B cell (primary cell): ENCODE measurements at regions not wholly inside any gene's neighbourhood (a gene's known extent, or its start where the extent isn't known, plus 50 kb on each side); places are given as distances from the start of the nearest gene placed in this dataset.

ENCODE experiments used
- ATAC-seq: fragments of 200-7000 bp; cut with Tn5 transposase; one replicate; pipeline ENCODE4 v1.10.0; 2021; ENCODE audit warnings: low read depth, mild to moderate bottlenecking, moderate number of reproducible peaks, moderate library complexity
- CTCF ChIA-PET: fragments of 350-600 bp; sonication (Branson Sonifier 250); formaldehyde crosslinking; loops from one replicate; lab custom pipeline; 2021; ENCODE audit warnings: antibody characterized with exemption, inconsistent platforms; lab: Charles Lee
- POLR2A ChIA-PET: fragments of 350-600 bp; sonication (Branson Sonifier 250); formaldehyde crosslinking; loops from one replicate; lab custom pipeline; 2021; ENCODE audit warnings: antibody characterized with exemption; lab: Charles Lee
- DNase-seq: peaks from one replicate; pipeline ENCODE4 v3.0.0; 2013
- H2AFZ ChIP-seq: 2 replicates; pipeline ENCODE4 v1.6.1; 2012; ENCODE audit warnings: mild to moderate bottlenecking, low read depth, low read length; ENCODE audit not compliant: insufficient read depth, poor library complexity, severe bottlenecking
- H3K27ac ChIP-seq, 2 donors: 1 replicate in 1 of 2; 2 replicates in 1 of 2; pipeline ENCODE4 v1.5.1; 2012 to 2013; ENCODE audit warnings: low read length in 2 of 2, mild to moderate bottlenecking in 2 of 2, moderate library complexity in 1 of 2
- H3K27me3 ChIP-seq, 4 experiments: fragments of 200-600 bp in 1 of 4; sonication (generic) in 1 of 4; replicated peaks in 1 of 4; 1 replicate in 2 of 4; 2 replicates in 2 of 4; pipeline versions ENCODE4 v1.6.1 to v1.7.0; 2013 to 2016; ENCODE audit warnings: low read length in 3 of 4, mild to moderate bottlenecking in 2 of 4, mixed read lengths in 1 of 4, moderate library complexity in 1 of 4; ENCODE audit not compliant: insufficient read depth in 4 of 4, control insufficient read depth in 3 of 4; ENCODE audit errors: control extremely low read depth in 1 of 4
- H3K36me3 ChIP-seq, 2 experiments: replicated peaks in 1 of 2; 1 replicate in 1 of 2; 2 replicates in 1 of 2; pipeline versions ENCODE4 v1.6.1 to v1.7.1; 2013; ENCODE audit warnings: low read length in 1 of 2; ENCODE audit not compliant: insufficient read depth in 2 of 2, control insufficient read depth in 1 of 2; ENCODE audit errors: control extremely low read depth in 1 of 2, extremely low read depth in 1 of 2
- H3K4me1 ChIP-seq, 2 donors: fragments of 200-600 bp in 1 of 2; sonication (generic) in 1 of 2; 1 replicate in 1 of 2; 2 replicates in 1 of 2; pipeline versions ENCODE4 v1.5.1 to v1.6.1; 2013 to 2017; ENCODE audit warnings: low read length in 2 of 2; ENCODE audit not compliant: control insufficient read depth in 2 of 2, insufficient read depth in 2 of 2
- H3K4me2 ChIP-seq: replicated peaks from 2 replicates; pipeline ENCODE3; 2012; ENCODE audit warnings: mild to moderate bottlenecking, low read depth, low read length; ENCODE audit not compliant: poor library complexity, severe bottlenecking
- H3K4me3 ChIP-seq, 5 experiments: fragments of 200-600 bp in 1 of 5; sonication (generic) in 1 of 5; 1 replicate in 3 of 5; 2 replicates in 2 of 5; pipeline versions ENCODE4 v1.5.1 to v1.7.0; 2011 to 2016; ENCODE audit warnings: low read length in 4 of 5, mild to moderate bottlenecking in 4 of 5, low read depth in 2 of 5, control low read depth in 1 of 5, moderate library complexity in 1 of 5; ENCODE audit not compliant: insufficient read depth in 1 of 5; ENCODE audit errors: control extremely low read depth in 1 of 5, extremely low read depth in 1 of 5
- H3K79me2 ChIP-seq: fragments of 200-600 bp; sonication (generic); one replicate; pipeline ENCODE4 v1.6.0; 2016; ENCODE audit warnings: low read length; ENCODE audit not compliant: control insufficient read depth, insufficient read depth
- H3K9ac ChIP-seq: fragments of 200-600 bp; sonication (generic); 2 replicates; pipeline ENCODE4 v1.6.1; 2017; ENCODE audit warnings: mild to moderate bottlenecking, low read length, moderate library complexity
- H3K9me3 ChIP-seq, 3 donors: one replicate each; pipeline versions ENCODE4 v1.6.1 to v1.7.1; 2013; ENCODE audit warnings: low read length in 2 of 3; ENCODE audit not compliant: control insufficient read depth in 2 of 3, insufficient read depth in 1 of 3; ENCODE audit errors: control extremely low read depth in 1 of 3
- H4K20me1 ChIP-seq: 2 replicates; pipeline ENCODE4 v1.6.0; 2012; ENCODE audit warnings: mild to moderate bottlenecking, low read length; ENCODE audit not compliant: insufficient read depth, control insufficient read depth, poor library complexity, severe bottlenecking
- H3K27ac Mint-ChIP-seq: one replicate; pipeline ENCODE4 v1.8.0; 2021; ENCODE audit warnings: mixed read lengths
- H3K27me3 Mint-ChIP-seq: one replicate; pipeline ENCODE4 v1.8.0; 2021; ENCODE audit warnings: mixed read lengths
- H3K4me1 Mint-ChIP-seq: one replicate; pipeline ENCODE4 v1.8.0; 2021; ENCODE audit warnings: mixed read lengths
- H3K4me3 Mint-ChIP-seq: one replicate; pipeline ENCODE4 v1.8.0; 2021; ENCODE audit warnings: mixed read lengths
- H3K9me3 Mint-ChIP-seq: one replicate; pipeline ENCODE4 v1.8.0; 2022; ENCODE audit warnings: mixed read lengths; ENCODE audit not compliant: insufficient read depth
- CTCF ChIP-seq: fragments of 200-600 bp; IDR thresholded peaks from one replicate; pipeline ENCODE4 v1.8.0; 2022; ENCODE audit warnings: antibody characterized with exemption, mild to moderate bottlenecking
- EZH2 ChIP-seq: IDR thresholded peaks from 2 replicates; pipeline ENCODE4 v1.6.1; 2012; ENCODE audit warnings: borderline replicate concordance, low read depth, mild to moderate bottlenecking, moderate library complexity, low read length; ENCODE audit not compliant: insufficient read depth, poor library complexity, severe bottlenecking
- whole genome bisulfite sequencing: methylation state at CpG from one replicate; pipeline ENCODE4 v1.1.5; 2013; ENCODE audit warnings: missing lambda C conversion rate; ENCODE audit not compliant: insufficient coverage; 5-methylcytosine and 5-hydroxymethylcytosine counted together
- intact Hi-C: fragments of 100-400 bp; cut with micrococcal nuclease; formaldehyde crosslinking; loops from one replicate; pipeline ENCODE4 v1.10.0; 2022

GRCh38 chr21:15219039-15219438 is 154.2 kb upstream of the NRIP1 start:
- Mint-ChIP-seq H3K27ac (no peak overlapping the region), H3K9me3 (no peaks in the 10 kb centered on the region), H3K4me1 (peaks cover 10% of the 10 kb centered on the region), H3K4me3 (no peak overlapping the region), H3K27me3 (no peaks in the 10 kb centered on the region)
- DNase-seq (no peak), ATAC-seq (no peak)
- H3K4me2 ChIP-seq = no peak overlapping the region
- peaks cover 0 to 6% of the 10 kb centered on the region in 2 donors for H3K4me1 ChIP-seq
- H3K9ac ChIP-seq = no peak overlapping the region
- no peaks in the 10 kb centered on the region for H3K36me3 ChIP-seq
- no peak overlapping the region for H3K4me3 ChIP-seq
- ChIA-PET POLR2A (no interaction called here), CTCF (no interaction called here)
- H2AFZ ChIP-seq = no peak overlapping the region
- H3K27ac ChIP-seq = no peak overlapping the region
- intact Hi-C loops = no loop called here
- H3K27me3 ChIP-seq = no peaks in the 10 kb centered on the region
- H3K79me2 ChIP-seq = no peaks in the 10 kb centered on the region
- 100% methylated on average over 2 of the region's 5 CpGs for WGBS
- no peaks in the 10 kb centered on the region for H4K20me1 ChIP-seq
- TF ChIP-seq EZH2 (no peak), CTCF (no peak)
- H3K9me3 ChIP-seq = no peaks in the 10 kb centered on the region

- H3K27me3 Mint-ChIP-seq = no peaks in the 10 kb centered on the region
- H3K4me3 Mint-ChIP-seq = peak overlapping the region; percentile 64
- no peak overlapping the region for H3K27ac Mint-ChIP-seq
- peaks cover 10% of the 10 kb centered on the region for H3K4me1 Mint-ChIP-seq
- Histone ChIP-seq H3K4me3 (peak overlapping the region in 3 of 5 experiments; percentile 5 to 30 (median 18)), H3K9ac (no peak overlapping the region), H3K27me3 (no peaks in the 10 kb centered on the region), H2AFZ (peak overlapping the region; percentile 51), H3K36me3 (no peaks in the 10 kb centered on the region), H3K27ac (no peak overlapping the region), H3K79me2 (no peaks in the 10 kb centered on the region), H4K20me1 (no peaks in the 10 kb centered on the region), H3K4me2 (peak overlapping the region; percentile 41), H3K9me3 (no peaks in the 10 kb centered on the region), H3K4me1 (peaks cover 0 to 6% of the 10 kb centered on the region in 2 donors)
- no peaks in the 10 kb centered on the region for H3K9me3 Mint-ChIP-seq
- ChIA-PET POLR2A (no interaction called here), CTCF (no interaction called here)
- DNase-seq = peak; percentile 27
- ATAC-seq = no peak
- intact Hi-C loops = no loop called here
- TF ChIP-seq EZH2 = no peak
- no peak for TF ChIP-seq CTCF
- no CpG with 5 or more reads among the region's 6 CpGs for WGBS
Measured at GRCh38 chr21:15219894-15220293, 155.1 kb upstream of the NRIP1 start.
